HG03025 (cell line): ENCODE measurements at regions not wholly inside any gene's neighbourhood (a gene's known extent, or its start where the extent isn't known, plus 50 kb on each side); places are given as distances from the start of the nearest gene placed in this dataset.
A peak's percentile ranks its signal among the peaks of the same experiment; 100 is the strongest.

ENCODE experiments used
- ATAC-seq: cut with Tn5 transposase; IDR thresholded peaks from one replicate; pipeline ENCODE4 v1.9.1; 2021; ENCODE audit warnings: mild to moderate bottlenecking, moderate library complexity; ENCODE audit not compliant: unreplicated experiment, low FRiP score

GRCh38 chr1:209038735-209039134 is 544.8 kb upstream of the CAMK1G start:
- no peak for ATAC-seq

GRCh38 chr1:209040351-209040750 is 543.2 kb upstream of the CAMK1G start:
- no peak for ATAC-seq

- ATAC-seq, result no peak
Observed at GRCh38 chr1:209041927-209042326, 541.6 kb upstream of the CAMK1G start.

DNA sequence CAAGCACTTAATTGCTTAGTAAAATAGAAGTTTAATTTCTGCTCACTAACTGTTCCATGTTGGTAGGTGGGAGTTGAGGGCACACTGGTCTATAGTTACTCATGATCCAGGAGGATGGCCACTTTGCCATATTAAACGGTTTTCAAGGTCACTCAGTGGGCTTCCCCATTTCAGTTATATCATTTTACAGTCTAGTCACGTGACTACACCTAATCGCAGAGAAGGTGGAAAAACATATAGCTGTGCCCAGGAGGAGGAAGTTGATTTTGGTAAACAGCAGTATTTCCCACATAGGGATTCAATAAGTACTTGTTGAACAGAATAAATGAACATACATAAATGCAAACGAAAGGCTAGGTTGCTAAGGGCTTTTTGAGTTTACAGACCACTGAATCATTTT is 541.1 kb upstream of the CAMK1G start:
- no peak for ATAC-seq

DNA sequence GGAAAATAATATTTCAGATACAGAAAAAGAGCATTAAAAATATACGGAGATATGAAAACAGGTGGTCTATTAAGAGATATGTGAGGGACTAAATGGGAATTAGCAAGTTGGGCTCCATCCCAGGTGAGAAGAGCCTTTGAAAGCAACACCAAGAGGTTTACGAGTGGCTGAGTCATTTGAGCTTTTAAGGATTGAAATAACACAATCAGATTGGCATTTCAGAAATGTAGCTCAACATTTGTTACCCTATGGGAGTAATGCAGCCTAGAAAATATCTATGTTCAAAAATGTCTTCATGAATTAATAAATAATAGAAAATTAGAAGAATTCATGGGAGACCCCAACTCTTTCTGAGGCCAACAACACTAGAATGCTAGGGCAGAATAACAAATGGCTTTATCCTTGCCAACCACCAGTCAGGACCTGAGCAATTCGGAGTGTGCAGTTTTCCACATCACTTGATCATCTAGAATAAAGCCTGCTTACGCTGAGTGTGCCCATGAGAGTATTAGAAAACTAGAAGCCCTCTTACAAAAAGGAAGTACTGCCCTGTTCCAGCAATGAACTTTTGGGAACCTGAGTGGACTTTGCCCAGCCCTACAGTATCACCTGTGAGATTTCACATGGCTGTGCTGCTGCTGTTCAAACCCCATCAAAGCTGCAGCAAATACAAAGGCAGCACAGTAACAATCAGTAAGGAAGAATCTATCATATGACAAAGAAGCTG is 538.0 kb upstream of the CAMK1G start:
- no peak for ATAC-seq

DNA sequence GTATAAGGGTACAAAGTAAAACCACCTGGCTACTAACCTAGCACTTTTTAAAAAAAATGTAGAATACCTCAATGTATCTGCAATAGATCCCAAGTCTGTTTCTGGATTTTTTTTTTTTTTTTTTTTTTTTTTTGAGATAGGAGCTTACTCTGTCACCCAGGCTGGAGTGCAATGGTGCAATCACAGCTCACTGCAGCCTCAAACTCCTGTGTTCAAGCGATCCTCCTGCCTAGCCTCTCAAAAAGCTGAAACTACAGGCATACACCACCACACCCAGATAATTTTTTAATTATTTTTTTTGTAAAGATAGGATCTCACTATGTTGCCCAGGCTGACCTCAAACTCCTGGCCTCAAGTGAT is 537.5 kb upstream of the CAMK1G start:
- no peak for ATAC-seq

DNA sequence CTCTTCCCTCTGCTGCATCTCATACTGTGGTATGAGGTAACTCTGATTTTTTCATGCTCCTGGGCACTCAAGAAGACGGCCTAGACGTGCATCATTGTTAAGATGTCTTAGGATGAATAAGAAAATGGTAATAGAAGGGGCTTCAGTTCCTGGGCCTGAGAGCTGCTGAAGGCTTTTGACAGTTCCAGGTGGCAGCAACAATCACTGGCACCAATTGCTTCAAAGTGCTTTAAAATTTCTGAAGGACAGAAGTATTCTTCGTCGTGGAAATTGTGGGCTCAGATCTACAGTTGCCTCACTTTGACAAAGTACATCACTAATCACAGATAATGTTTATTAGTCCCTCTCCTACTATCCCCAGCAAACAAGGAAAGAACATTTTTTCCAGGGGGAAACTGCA is 536.6 kb upstream of the CAMK1G start:
- no peak for ATAC-seq

GRCh38 chr1:209048941-209049669 is 534.4 kb upstream of the CAMK1G start:
- no peak for ATAC-seq

GRCh38 chr1:209051570-209051969 is 531.9 kb upstream of the CAMK1G start:
- ATAC-seq, result no peak

DNA sequence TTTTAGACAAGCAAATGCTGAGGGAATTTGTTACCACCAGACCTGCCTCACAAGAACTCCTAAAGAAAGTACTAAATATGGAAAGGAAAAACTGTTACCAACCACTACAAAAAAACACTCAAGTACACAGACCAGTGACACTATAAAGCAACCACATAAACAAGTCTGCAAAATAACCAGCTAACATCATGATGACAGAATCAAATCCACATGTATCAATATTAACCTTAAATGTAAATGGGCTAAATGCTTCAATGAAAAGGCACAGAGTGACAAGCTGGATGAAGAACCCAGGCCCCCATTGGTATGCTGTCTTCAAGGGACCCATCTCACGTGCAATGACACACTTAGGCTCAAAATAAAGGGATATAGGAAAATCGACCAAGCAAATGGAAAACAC is 529.9 kb upstream of the CAMK1G start:
- no peak for ATAC-seq

DNA sequence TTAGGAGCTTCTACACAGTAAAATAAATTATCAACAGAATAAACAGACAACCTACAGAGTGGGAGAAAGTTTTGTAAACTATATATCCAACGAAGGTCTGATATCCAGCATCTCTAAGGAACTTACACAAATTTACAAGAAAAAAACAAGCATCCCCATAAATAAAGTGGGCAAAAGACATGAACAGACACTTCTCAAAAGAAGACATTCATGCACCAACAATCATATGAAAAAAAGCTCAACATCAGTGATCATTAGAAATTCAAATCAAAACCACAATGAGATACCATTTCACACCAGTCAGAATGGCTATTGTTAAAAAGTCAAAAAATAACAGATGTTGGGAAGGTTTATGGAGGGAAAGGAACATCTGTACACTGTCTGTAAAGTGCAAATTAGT is 526.4 kb upstream of the CAMK1G start:
- ATAC-seq, result no peak

- ATAC-seq, result no peak
Observed at GRCh38 chr1:209057901-209058300, 525.6 kb upstream of the CAMK1G start.

GRCh38 chr1:209059376-209059775 is 524.1 kb upstream of the CAMK1G start:
- no peak for ATAC-seq

DNA sequence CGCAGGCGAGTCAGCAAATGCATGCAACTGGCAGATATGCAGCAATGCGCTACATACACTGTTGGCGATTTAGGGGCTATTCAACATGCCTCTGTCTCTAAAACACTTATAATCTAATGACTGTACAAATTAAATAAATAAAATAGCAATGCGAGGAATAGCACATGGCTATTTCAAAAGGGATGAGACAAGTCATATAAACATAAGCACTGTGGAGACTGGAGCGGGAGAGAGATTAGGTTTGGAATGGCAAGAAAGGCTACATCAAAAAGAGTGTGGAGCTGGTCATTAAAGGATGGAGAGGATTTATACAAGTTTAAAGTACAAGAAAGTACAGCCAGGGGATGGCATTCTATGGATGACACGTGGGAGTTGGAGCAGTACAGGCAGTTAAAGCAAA is 523.5 kb upstream of the CAMK1G start:
- ATAC-seq, result no peak

- ATAC-seq, result no peak
Observed at GRCh38 chr1:209062081-209062620, 521.4 kb upstream of the CAMK1G start.

GRCh38 chr1:209062863-209063262 is 520.7 kb upstream of the CAMK1G start:
- peak; percentile 64 for ATAC-seq

DNA sequence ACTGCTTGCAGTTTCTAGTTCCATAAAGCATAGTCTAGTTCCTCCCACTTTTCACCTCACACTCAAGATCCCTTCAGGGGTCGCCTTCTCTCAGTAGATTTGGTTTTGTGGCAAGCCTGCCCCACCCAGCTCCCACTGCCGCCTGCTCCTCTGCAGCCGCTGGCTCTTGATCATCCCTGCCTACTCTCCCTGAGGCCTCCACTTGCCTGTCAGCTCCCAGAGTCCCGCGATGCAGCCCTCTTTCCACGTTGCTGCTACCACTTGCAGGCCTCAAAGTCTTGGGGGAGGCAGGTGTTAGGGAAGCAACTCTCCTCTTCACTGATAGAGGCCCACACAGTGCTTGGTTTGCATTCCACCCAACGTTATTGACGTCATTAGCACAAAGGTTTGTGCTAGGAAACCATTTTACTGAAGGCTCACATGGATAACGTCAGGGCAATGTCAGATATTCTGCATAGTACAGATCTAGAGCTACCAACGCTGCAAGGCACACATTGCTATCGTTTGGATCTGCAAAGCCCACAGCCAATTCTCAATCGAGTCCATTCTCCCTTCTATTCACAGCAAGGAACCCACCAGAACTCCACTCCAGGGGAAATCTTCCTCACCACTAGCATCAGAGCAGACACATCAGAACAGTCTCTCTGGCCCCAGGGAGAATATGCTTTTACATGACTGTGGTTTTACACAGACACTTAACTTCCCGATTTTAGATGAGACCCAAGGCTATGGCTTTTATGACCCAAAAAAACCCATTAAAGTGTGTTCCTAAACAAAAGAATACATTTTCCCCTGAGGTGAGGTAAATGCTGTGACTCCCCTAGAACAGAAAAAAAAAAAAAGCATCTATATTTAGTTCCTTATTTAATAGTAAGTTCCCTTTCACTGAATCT is 519.5 kb upstream of the CAMK1G start:
- ATAC-seq, result peak; percentile 63

DNA sequence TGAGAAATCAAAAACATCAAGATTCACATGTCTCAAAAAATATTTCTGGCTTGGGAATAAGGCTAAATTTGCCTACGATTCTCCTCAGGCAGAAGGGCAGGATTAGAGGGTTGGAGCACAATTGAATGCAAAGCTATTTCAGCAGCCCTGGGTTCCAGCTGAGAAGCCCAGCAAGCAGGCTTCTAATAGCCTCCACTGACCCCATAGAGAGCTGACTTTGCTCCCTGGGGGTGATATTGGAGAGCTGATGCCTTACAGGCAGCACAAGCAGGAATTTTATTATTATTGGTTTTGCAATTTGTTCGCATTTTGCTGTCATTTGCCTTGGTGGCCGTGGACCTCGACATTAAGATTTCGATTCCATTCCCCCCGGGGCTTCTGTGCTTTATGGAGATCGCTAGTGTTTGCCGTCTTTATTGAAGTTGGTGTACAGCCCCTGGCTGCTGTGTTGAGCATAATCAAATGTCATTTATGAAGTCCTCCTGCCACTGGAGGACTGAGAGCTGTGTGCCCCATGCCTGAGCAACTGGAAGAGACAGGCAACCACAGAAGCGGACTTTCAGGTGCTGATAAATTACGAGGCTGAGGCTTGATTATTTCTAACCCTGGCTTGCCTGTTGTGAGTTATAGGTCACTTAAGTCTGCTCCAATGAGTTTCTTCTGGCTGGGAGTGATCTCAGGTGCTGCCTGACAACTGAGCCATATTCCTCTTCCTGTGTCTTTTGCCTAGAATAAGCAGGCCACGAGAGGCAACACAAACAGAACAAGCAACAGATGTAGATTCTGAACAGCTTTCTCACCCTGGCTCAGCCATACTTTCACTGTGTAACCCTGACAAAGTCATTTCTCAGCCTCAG is 518.4 kb upstream of the CAMK1G start:
- no peak for ATAC-seq

GRCh38 chr1:209072481-209072880 is 511.0 kb upstream of the CAMK1G start:
- no peak for ATAC-seq

DNA sequence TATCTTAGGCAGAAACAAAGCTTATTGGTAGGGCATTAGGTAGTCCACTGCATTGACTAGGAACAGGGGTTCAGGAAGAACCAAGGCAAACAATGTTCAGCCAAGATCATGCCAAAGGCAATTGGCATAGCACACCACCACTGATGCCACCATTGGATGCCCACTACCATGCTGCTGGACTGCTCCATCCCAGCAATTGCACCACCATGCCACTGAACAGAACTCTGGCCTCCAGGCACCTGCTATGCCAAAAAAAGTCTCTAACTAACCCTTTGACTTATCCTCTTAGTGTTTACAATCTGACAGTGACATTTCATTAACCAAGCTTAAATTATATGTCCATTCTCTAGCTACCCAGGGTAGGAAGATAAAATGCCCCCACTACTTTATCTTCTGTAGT is 509.6 kb upstream of the CAMK1G start:
- no peak for ATAC-seq
